Tongue (tissue), 1 donor: ENCODE measurements at regions not wholly inside any gene's neighbourhood (a gene's known extent, or its start where the extent isn't known, plus 50 kb on each side); places are given as distances from the start of the nearest gene placed in this dataset.
"Not testable (repeated sequence)": the region's sequence is repeated elsewhere in the genome, so short reads cannot be mapped to it uniquely, and the experiment has no call there.

Source experiments
- DNase-seq: peaks from one replicate; pipeline ENCODE4 v3.0.0-alpha.2; 2015

- DNase-seq = no peak
Measured at GRCh38 chr1:68868606-68869005, 371.7 kb upstream of the DEPDC1 start.

GRCh38 chr1:68873144-68873543 lies 376.3 kb upstream of the DEPDC1 start:
- no peak for DNase-seq

- not testable (repeated sequence) for DNase-seq
Measured at GRCh38 chr1:68881330-68882194, 384.7 kb upstream of the DEPDC1 start.

- no peak for DNase-seq
Measured at GRCh38 chr1:68889471-68889870, 392.6 kb upstream of the DEPDC1 start.

GRCh38 chr1:68890736-68891135 lies 393.9 kb upstream of the DEPDC1 start:
- no peak for DNase-seq

GRCh38 chr1:68904477-68904876 lies 407.6 kb upstream of the DEPDC1 start:
- DNase-seq = no peak

GRCh38 chr1:68906431-68906830 lies 409.5 kb upstream of the DEPDC1 start:
- DNase-seq = no peak

GRCh38 chr1:68907491-68907890 lies 410.6 kb upstream of the DEPDC1 start:
- DNase-seq = no peak

GRCh38 chr1:68908316-68908715 lies 411.4 kb upstream of the DEPDC1 start:
- no peak for DNase-seq

GRCh38 chr1:68916221-68916902 lies 419.5 kb upstream of the DEPDC1 start:
- peak; percentile 35 for DNase-seq

GRCh38 chr1:68917456-68917855 lies 420.6 kb upstream of the DEPDC1 start:
- no peak for DNase-seq

- DNase-seq = no peak
Measured at GRCh38 chr1:68918563-68918962, 421.7 kb upstream of the DEPDC1 start.

- no peak for DNase-seq
Measured at GRCh38 chr1:68919075-68919474, 422.2 kb upstream of the DEPDC1 start.

- DNase-seq = not testable (repeated sequence)
Measured at GRCh38 chr1:68923475-68924088, 426.7 kb upstream of the DEPDC1 start.

- DNase-seq = no peak
Measured at GRCh38 chr1:68930101-68930500, 433.2 kb upstream of the DEPDC1 start.

- DNase-seq = no peak
Measured at GRCh38 chr1:68936530-68936929, 439.6 kb upstream of the DEPDC1 start.

GRCh38 chr1:68938051-68938666 lies 441.3 kb upstream of the DEPDC1 start:
- DNase-seq = no peak

- DNase-seq = no peak
Measured at GRCh38 chr1:68950036-68950435, 453.2 kb upstream of the DEPDC1 start.

GRCh38 chr1:68953311-68953710 lies 456.4 kb upstream of the DEPDC1 start:
- no peak for DNase-seq

GRCh38 chr1:68954841-68955240 lies 458.0 kb upstream of the DEPDC1 start:
- DNase-seq = no peak

- DNase-seq = no peak
Measured at GRCh38 chr1:68955424-68955823, 458.5 kb upstream of the DEPDC1 start.

GRCh38 chr1:68958958-68959357 lies 462.1 kb upstream of the DEPDC1 start:
- DNase-seq = no peak
